Ishikawa (cell line): ENCODE measurements at regions not wholly inside any gene's neighbourhood (a gene's known extent, or its start where the extent isn't known, plus 50 kb on each side); places are given as distances from the start of the nearest gene placed in this dataset.

ENCODE experiments used
- EGR1 ChIP-seq: IDR thresholded peaks from 2 replicates; pipeline ENCODE4 v1.6.1; 2012
- EP300 ChIP-seq: IDR thresholded peaks from 2 replicates; pipeline ENCODE4 v1.6.1; 2012; ENCODE audit warnings: borderline replicate concordance
- FOXM1 ChIP-seq: IDR thresholded peaks from 2 replicates; pipeline ENCODE4 v1.6.1; 2012; ENCODE audit warnings: low read depth, borderline replicate concordance
- MAX ChIP-seq: IDR thresholded peaks from 2 replicates; pipeline ENCODE4 v1.6.1; 2012
- NFIC ChIP-seq: IDR thresholded peaks from 2 replicates; pipeline ENCODE4 v1.6.1; 2012
- RAD21 ChIP-seq: IDR thresholded peaks from 2 replicates; pipeline ENCODE4 v1.6.1; 2012; ENCODE audit warnings: low read depth
- ZBTB7A ChIP-seq: IDR thresholded peaks from 2 replicates; pipeline ENCODE4 v1.6.1; 2012; ENCODE audit warnings: low read depth

GRCh38 chr3:23667536-23668429 is 138.0 kb upstream of the UBE2E1 start:
- no peak for TF ChIP-seq RAD21
- no peak for TF ChIP-seq FOXM1
- no peak for TF ChIP-seq MAX
- TF ChIP-seq NFIC: no peak
- TF ChIP-seq EGR1: no peak
- no peak for TF ChIP-seq ZBTB7A
- no peak for TF ChIP-seq EP300
